GM12873 (cell line): ENCODE measurements at regions not wholly inside any gene's neighbourhood (a gene's known extent, or its start where the extent isn't known, plus 50 kb on each side); places are given as distances from the start of the nearest gene placed in this dataset.

Experiments used
- TF ChIP-seq, protein P1 (sequence below): IDR thresholded peaks from 2 replicates; pipeline ENCODE4 v1.5.1; 2012; ENCODE audit warnings: low read depth, mild to moderate bottlenecking, moderate library complexity, low read length, control low read depth; ENCODE audit not compliant: insufficient read depth; ENCODE audit errors: missing control alignments

DNA sequence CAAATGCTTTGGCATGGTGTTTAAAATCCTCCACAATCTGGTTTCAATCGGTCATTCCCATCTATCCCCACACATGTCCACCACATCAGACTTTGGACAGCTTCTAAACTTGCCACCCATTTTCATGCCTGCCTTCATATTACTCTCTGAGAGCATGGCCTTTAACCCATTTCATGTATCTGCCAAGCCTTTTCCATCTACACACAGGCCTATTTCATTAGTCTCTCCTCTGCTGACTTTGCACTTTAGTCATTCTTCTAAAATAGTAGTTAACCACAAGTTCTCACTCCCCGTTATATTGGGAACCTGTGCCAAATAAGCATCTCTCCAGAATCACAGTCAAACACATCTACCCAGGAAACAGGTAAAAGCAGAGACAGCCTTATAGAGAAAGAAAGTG lies 142.2 kb downstream of the MZT1 start:
- TF ChIP-seq, protein P1, sequence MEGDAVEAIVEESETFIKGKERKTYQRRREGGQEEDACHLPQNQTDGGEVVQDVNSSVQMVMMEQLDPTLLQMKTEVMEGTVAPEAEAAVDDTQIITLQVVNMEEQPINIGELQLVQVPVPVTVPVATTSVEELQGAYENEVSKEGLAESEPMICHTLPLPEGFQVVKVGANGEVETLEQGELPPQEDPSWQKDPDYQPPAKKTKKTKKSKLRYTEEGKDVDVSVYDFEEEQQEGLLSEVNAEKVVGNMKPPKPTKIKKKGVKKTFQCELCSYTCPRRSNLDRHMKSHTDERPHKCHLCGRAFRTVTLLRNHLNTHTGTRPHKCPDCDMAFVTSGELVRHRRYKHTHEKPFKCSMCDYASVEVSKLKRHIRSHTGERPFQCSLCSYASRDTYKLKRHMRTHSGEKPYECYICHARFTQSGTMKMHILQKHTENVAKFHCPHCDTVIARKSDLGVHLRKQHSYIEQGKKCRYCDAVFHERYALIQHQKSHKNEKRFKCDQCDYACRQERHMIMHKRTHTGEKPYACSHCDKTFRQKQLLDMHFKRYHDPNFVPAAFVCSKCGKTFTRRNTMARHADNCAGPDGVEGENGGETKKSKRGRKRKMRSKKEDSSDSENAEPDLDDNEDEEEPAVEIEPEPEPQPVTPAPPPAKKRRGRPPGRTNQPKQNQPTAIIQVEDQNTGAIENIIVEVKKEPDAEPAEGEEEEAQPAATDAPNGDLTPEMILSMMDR, result no peak

DNA sequence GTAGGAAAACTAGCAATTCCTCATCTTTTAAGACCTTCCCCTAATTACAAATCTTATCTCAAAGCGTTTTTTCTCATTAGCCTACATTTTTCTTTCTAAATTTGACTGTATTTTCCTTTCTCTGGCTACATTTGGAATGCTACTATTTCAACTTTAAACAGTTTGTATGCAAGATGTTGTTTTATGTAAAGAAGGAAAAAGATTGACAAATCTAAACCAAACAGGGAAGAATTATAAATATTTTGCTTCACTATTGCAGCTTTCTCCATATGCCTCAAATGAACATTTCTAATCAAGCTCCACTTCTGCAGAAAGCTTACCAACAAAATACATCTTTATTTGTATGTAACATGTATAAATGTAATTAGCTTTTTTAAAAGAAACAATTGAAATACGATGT lies 156.2 kb downstream of the MZT1 start:
- TF ChIP-seq, protein P1, result no peak

DNA sequence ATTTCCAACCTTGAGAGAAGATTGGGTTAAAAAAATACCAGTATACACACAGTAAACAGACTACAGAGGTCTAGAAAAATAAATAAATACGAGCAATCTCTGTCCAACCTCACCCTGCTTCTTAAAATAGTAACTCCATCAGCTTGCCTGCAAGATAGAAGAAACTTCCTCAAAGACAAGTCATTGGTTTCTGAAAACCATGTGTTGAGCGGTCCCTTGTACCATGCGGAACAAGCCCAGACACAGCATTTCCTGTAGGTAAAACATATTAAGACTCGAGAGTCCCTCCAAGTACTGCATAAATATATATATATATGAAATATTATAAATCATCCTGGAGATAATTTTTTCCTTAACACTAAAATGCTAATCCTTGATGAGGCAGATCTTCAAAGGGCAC lies 157.4 kb downstream of the MZT1 start:
- TF ChIP-seq, protein P1, result no peak

DNA sequence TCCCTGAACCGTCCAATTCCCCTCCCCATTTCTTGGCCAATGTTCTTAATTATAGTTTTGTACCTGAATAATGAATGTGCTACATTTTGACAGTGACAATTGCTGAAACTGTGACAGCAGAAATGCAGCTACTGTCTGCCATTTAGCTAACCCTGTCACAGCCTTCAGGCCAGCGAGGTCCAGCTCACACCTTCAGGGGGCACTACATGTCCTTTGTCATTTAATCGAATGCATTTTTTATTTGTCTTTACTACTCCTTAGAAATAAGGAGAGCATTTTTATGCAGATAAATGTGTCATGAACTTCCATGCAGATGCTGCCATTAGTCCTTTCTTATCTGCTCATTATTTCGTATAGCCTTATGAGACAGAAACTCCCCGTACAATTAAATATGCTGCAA lies 159.9 kb downstream of the MZT1 start:
- TF ChIP-seq, protein P1, result no peak

DNA sequence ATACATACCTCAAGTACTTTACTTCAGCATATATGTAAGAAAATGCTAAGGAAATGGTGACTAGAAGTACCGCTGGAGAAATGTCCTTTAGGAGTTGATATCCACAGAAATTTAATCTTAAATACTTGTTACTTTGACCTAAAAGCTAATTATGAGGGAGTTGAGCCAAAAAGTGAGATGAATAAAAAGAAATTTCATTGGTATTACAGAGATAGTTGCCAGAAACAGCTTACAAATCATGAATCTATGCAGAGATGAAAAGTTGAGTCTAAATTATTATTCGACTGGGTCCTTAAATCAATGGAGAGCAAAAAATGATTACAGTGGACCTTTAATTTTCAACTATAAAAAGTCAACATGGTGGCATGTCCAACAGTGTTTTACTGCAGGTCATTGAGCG lies 160.9 kb downstream of the MZT1 start:
- TF ChIP-seq, protein P1, result no peak

DNA sequence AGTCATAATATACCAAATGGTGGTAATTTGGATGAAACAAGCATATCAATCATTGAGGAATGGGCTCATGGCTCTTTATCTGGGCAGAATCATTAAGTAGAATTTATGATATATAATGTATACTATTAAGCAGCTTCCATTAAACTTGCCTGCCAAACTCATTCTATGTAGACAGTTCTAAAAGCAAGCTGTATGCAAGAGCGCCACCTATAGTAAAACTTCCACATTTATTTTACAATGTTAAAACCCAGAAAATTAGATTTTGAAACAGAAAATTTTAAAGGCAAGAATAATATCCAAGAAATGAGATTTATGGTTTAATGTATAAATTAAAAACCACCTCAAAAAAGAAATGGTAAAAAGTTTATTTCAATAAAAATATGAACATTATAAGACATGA lies 161.5 kb downstream of the MZT1 start:
- TF ChIP-seq, protein P1, result peak; percentile 44

DNA sequence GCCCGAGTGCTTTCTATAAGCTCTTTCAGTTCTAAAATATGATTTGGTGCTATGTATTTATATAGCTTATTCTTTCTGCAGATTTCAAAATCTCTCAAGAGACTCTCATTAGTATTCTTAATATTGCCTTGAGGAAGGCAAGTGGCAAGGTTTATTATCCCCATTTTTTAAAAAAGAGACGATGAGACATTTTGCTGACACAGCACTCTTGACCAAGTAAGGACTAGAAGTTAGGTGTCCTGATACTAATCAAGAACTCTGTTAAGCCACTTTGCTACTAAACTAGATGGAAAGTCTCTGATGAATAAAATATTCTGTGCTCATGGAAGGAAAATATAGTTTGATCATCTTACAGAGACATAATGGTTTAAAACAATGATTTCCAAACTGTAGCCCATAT lies 164.7 kb downstream of the MZT1 start:
- TF ChIP-seq, protein P1, result no peak
